OCI-LY1 (cell line): ENCODE measurements at regions not wholly inside any gene's neighbourhood (a gene's known extent, or its start where the extent isn't known, plus 50 kb on each side); places are given as distances from the start of the nearest gene placed in this dataset.

Experiments used
- EZH2 ChIP-seq: fragments of 200-600 bp; sonication (generic), shearing (Covaris generic); IDR thresholded peaks from 2 replicates; pipeline ENCODE4 v1.8.0; 2017; ENCODE audit warnings: borderline replicate concordance, mixed run types, mild to moderate bottlenecking, antibody characterized with exemption, low read length, moderate library complexity, mixed read lengths
- TF ChIP-seq, protein P1 (sequence below): fragments of 200-600 bp; sonication (generic), shearing (Covaris generic); IDR thresholded peaks from 2 replicates; pipeline ENCODE4 v1.5.1; 2017; ENCODE audit warnings: mild to moderate bottlenecking, antibody characterized with exemption, low read length, moderate library complexity, mixed read lengths

DNA sequence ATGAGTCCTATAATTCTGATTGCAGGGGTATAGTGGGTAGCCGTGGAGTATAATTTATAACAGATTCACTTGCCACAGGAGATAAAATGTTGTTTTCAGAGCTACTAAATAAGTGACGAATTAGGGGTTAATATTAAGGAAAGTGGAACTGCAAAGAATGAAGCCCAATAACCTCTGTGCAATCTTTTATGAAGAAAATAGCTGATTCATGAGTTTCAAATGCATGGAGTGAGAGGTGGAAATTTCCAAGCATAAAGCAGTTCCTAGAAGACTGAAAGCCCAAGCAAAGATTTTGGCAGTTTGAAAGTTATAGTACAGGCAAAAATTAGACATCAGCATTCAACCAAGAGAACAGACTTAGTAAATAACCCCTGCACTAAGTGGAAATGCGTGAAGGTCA lies 1782.4 kb upstream of the PCDH10 start:
- TF ChIP-seq, protein P1, sequence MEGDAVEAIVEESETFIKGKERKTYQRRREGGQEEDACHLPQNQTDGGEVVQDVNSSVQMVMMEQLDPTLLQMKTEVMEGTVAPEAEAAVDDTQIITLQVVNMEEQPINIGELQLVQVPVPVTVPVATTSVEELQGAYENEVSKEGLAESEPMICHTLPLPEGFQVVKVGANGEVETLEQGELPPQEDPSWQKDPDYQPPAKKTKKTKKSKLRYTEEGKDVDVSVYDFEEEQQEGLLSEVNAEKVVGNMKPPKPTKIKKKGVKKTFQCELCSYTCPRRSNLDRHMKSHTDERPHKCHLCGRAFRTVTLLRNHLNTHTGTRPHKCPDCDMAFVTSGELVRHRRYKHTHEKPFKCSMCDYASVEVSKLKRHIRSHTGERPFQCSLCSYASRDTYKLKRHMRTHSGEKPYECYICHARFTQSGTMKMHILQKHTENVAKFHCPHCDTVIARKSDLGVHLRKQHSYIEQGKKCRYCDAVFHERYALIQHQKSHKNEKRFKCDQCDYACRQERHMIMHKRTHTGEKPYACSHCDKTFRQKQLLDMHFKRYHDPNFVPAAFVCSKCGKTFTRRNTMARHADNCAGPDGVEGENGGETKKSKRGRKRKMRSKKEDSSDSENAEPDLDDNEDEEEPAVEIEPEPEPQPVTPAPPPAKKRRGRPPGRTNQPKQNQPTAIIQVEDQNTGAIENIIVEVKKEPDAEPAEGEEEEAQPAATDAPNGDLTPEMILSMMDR = no peak
- TF ChIP-seq EZH2 = no peak
